Right renal cortex interstitium (tissue), 3 donors: ENCODE measurements at regions not wholly inside any gene's neighbourhood (a gene's known extent, or its start where the extent isn't known, plus 50 kb on each side); places are given as distances from the start of the nearest gene placed in this dataset.
"Not testable (repeated sequence)": the region's sequence is repeated elsewhere in the genome, so short reads cannot be mapped to it uniquely, and the experiment has no call there.

Experiments
- DNase-seq, 3 donors: peaks; one replicate each; pipeline ENCODE4 v3.0.0-alpha.2; 2013; ENCODE audit warnings: low read depth in 3 of 3, low spot score in 2 of 3

GRCh38 chr22:23501261-23501619 lies 78.8 kb downstream of the IGLL1 start:
- DNase-seq, result no peak

- no peak for DNase-seq
These were observed 79.4 kb downstream of the IGLL1 start for GRCh38 chr22:23500508-23501260.

GRCh38 chr22:23499845-23500500 lies 80.1 kb downstream of the IGLL1 start:
- DNase-seq, result no peak

GRCh38 chr22:23498811-23499798 lies 81.0 kb downstream of the IGLL1 start:
- DNase-seq, result no peak

- DNase-seq, result not testable (repeated sequence)
These were observed 82.2 kb downstream of the IGLL1 start for GRCh38 chr22:23497889-23498288.

GRCh38 chr22:23497016-23497885 lies 82.8 kb downstream of the IGLL1 start:
- DNase-seq, result no peak

GRCh38 chr22:23496445-23496833 lies 83.7 kb downstream of the IGLL1 start:
- DNase-seq, result no peak

- no peak for DNase-seq
These were observed 84.3 kb downstream of the IGLL1 start for GRCh38 chr22:23495614-23496444.

- DNase-seq, result no peak
These were observed 85.2 kb downstream of the IGLL1 start for GRCh38 chr22:23494930-23495266.

- DNase-seq, result no peak
These were observed 94.6 kb downstream of the IGLL1 start for GRCh38 chr22:23485490-23485889.

- DNase-seq, result no peak
These were observed 95.4 kb downstream of the IGLL1 start for GRCh38 chr22:23484651-23485050.

GRCh38 chr22:23481369-23481768 lies 98.7 kb downstream of the IGLL1 start:
- no peak for DNase-seq

GRCh38 chr22:23478175-23478574 lies 101.9 kb downstream of the IGLL1 start:
- DNase-seq, result no peak

GRCh38 chr22:23474531-23474930 lies 105.6 kb downstream of the IGLL1 start:
- DNase-seq, result not testable (repeated sequence)

- no peak for DNase-seq
These were observed 106.2 kb downstream of the IGLL1 start for GRCh38 chr22:23473901-23474300.

GRCh38 chr22:23472376-23472775 lies 107.7 kb downstream of the IGLL1 start:
- DNase-seq, result not testable (repeated sequence)

- DNase-seq, result no peak
These were observed 108.4 kb downstream of the IGLL1 start for GRCh38 chr22:23471698-23472097.

GRCh38 chr22:23470811-23471389 lies 109.2 kb downstream of the IGLL1 start:
- DNase-seq, result no peak

- no peak for DNase-seq
These were observed 112.3 kb downstream of the IGLL1 start for GRCh38 chr22:23467721-23468294.
